ENCODE measurements at regions not wholly inside any gene's neighbourhood (a gene's known extent, or its start where the extent isn't known, plus 50 kb on each side); places are given as distances from the start of the nearest gene placed in this dataset.
A peak's percentile ranks its signal among the peaks of the same experiment; 100 is the strongest.

GRCh38 chr7:17706275-17706674, 234.0 kb downstream of the SNX13 start:
- ATAC-seq (no peak), DNase-seq (ENCODE audit: low read depth, low spot score) (no peak)
- Histone ChIP-seq H3K9me2 (ENCODE audit: insufficient read depth) (no peaks in the 10 kb centered on the region), H3K4me2 (ENCODE audit: low read length) (no peak overlapping the region; the same call in 1 of the 2 replicates), H2AFZ (ENCODE audit: low read depth, low read length, poor library complexity, severe bottlenecking) (peak overlapping the region; percentile 83), H3K9ac (ENCODE audit: low read length) (no peak overlapping the region), H4K20me1 (ENCODE audit: insufficient read depth) (no peaks in the 10 kb centered on the region), H3K79me2 (ENCODE audit: insufficient read depth, low read length) (no peaks in the 10 kb centered on the region), H3K27ac (ENCODE audit: low read depth, low read length) (no peak overlapping the region), H3K4me3 (replicated peaks in 1 of 2; ENCODE audit: low read depth in 1 of 2, low read length in 2 of 2) (no peak overlapping the region), H3K36me3 (ENCODE audit: control insufficient read depth in 1 of 2, insufficient read depth in 2 of 2, low read length in 2 of 2) (no peaks in the 10 kb centered on the region), H3K9me3 (ENCODE audit: control insufficient read depth in 1 of 2, insufficient read depth in 1 of 2, low read depth in 1 of 2, low read length in 2 of 2) (no peaks in the 10 kb centered on the region), H3K27me3 (ENCODE audit: insufficient read depth, low read length) (no peaks in the 10 kb centered on the region), H3K4me1 (ENCODE audit: control insufficient read depth in 1 of 2, insufficient read depth in 2 of 2, low read length in 2 of 2) (no peaks in the 10 kb centered on the region)
- POLR2A ChIA-PET = no interaction called here
- intact Hi-C loops (cut with micrococcal nuclease) = loop anchor here (1.0 to 2.0 kb wide), 2 partner anchors 415 to 639 kb away; no protein-coding TSS in a partner anchor
- TF ChIP-seq EZH2 (IDR thresholded peaks at IDR 0.05) (no peak), MAX (IDR thresholded peaks at IDR 0.05) (no peak), ZNF274 (IDR thresholded peaks at IDR 0.05; ENCODE audit: low read depth, low read length) (no peak), EZH2phosphoT487 (IDR thresholded peaks at IDR 0.05; ENCODE audit: borderline replicate concordance) (no peak), CBX3 (IDR thresholded peaks at IDR 0.05; ENCODE audit: low read depth) (no peak), FOSL1 (IDR thresholded peaks at IDR 0.05; ENCODE audit: low read depth) (no peak), JUND (IDR thresholded peaks at IDR 0.05) (no peak), ATF3 (IDR thresholded peaks at IDR 0.05) (no peak), EGR1 (IDR thresholded peaks at IDR 0.05; ENCODE audit: low read depth) (no peak), CEBPB (IDR thresholded peaks at IDR 0.05; ENCODE audit: low read depth) (no peak), ELF1 (IDR thresholded peaks at IDR 0.05; ENCODE audit: borderline replicate concordance, low read depth) (no peak), CTCF (IDR thresholded peaks at IDR 0.05 in 2 of 3, conservative IDR thresholded peaks at IDR 0.05 in 1 of 3; ENCODE audit: borderline replicate concordance in 1 of 3, insufficient read depth in 1 of 3, low read depth in 2 of 3, low read length in 2 of 3) (no peak)
- CTCF ChIA-PET = interaction anchor here (0.7 to 1.6 kb wide), 13 partner anchors 18 to 960 kb away, joined by 3 to 19 read pairs (median 4); no protein-coding TSS in a partner anchor
- RAD21 ChIA-PET (ENCODE audit: low non-redundant PET in 1 of 2, low total read pairs in 2 of 2, uncharacterized antibody in 2 of 2, unreplicated experiment in 2 of 2) = interaction anchor here in 1 of 2 experiments (1.0 kb wide), 1 partner anchor 64 kb away, joined by 3 read pairs; no protein-coding TSS in a partner anchor
- BruUV-seq (replicated peaks) = no TSS peak
